ENCODE measurements at regions not wholly inside any gene's neighbourhood (a gene's known extent, or its start where the extent isn't known, plus 50 kb on each side); places are given as distances from the start of the nearest gene placed in this dataset.

- TF ChIP-seq ZNF655 (CRISPR knock-in tag; IDR thresholded peaks at IDR 0.05) (no peak), PYGO2 (tag; IDR thresholded peaks at IDR 0.05) (no peak), CTCFL (IDR thresholded peaks at IDR 0.05; ENCODE audit: borderline replicate concordance, insufficient read depth, low read depth, low read length, poor library complexity, severe bottlenecking) (no peak), ZNF561 (CRISPR knock-in tag; conservative IDR thresholded peaks at IDR 0.05) (no peak), YY1 (IDR thresholded peaks at IDR 0.05; ENCODE audit: borderline replicate concordance in 1 of 3, control insufficient read depth in 1 of 3, extremely low read depth in 1 of 3, insufficient read depth in 3 of 3, insufficient read length in 1 of 3, insufficient replicate concordance in 2 of 3, low read depth in 1 of 3, low read length in 2 of 3) (no peak), PHF20 (IDR thresholded peaks at IDR 0.05; ENCODE audit: partially characterized antibody) (no peak), GTF2E2 (tag; IDR thresholded peaks at IDR 0.05) (no peak), FOXJ2 (tag; IDR thresholded peaks at IDR 0.05) (no peak), TAF7 (tag; IDR thresholded peaks at IDR 0.05) (no peak), GTF2A2 (tag; IDR thresholded peaks at IDR 0.05) (no peak), L3MBTL2 (IDR thresholded peaks at IDR 0.05) (peak; percentile 24; the same call in 1 of the 2 replicates), PRMT5 (CRISPR knock-in tag; IDR thresholded peaks at IDR 0.05) (no peak), KHSRP (IDR thresholded peaks at IDR 0.05) (no peak), SIX5 (IDR thresholded peaks at IDR 0.05; ENCODE audit: borderline replicate concordance in 1 of 2, insufficient read depth in 1 of 2, low read depth in 1 of 2, low read length in 2 of 2) (no peak), NCOA6 (IDR thresholded peaks at IDR 0.05) (no peak), ZNF780A (CRISPR knock-in tag; IDR thresholded peaks at IDR 0.05) (no peak), ZNF12 (CRISPR knock-in tag; IDR thresholded peaks at IDR 0.05) (no peak), ELF1 (tag; IDR thresholded peaks at IDR 0.05) (no peak), BMI1 (IDR thresholded peaks at IDR 0.05; ENCODE audit: low read length) (no peak), HDAC2 (IDR thresholded peaks at IDR 0.05) (0 out of 2 replicates have a peak, but pooled peaks have one; percentile 35), MCM3 (IDR thresholded peaks at IDR 0.05) (no peak), PRPF4 (IDR thresholded peaks at IDR 0.05; ENCODE audit: insufficient read depth, low read depth, low read length, poor library complexity, severe bottlenecking) (no peak)
- TF ChIP-seq, protein P1, sequence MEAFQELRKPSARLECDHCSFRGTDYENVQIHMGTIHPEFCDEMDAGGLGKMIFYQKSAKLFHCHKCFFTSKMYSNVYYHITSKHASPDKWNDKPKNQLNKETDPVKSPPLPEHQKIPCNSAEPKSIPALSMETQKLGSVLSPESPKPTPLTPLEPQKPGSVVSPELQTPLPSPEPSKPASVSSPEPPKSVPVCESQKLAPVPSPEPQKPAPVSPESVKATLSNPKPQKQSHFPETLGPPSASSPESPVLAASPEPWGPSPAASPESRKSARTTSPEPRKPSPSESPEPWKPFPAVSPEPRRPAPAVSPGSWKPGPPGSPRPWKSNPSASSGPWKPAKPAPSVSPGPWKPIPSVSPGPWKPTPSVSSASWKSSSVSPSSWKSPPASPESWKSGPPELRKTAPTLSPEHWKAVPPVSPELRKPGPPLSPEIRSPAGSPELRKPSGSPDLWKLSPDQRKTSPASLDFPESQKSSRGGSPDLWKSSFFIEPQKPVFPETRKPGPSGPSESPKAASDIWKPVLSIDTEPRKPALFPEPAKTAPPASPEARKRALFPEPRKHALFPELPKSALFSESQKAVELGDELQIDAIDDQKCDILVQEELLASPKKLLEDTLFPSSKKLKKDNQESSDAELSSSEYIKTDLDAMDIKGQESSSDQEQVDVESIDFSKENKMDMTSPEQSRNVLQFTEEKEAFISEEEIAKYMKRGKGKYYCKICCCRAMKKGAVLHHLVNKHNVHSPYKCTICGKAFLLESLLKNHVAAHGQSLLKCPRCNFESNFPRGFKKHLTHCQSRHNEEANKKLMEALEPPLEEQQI (IDR thresholded peaks at IDR 0.05), result no peak
- TF ChIP-seq, protein P2, sequence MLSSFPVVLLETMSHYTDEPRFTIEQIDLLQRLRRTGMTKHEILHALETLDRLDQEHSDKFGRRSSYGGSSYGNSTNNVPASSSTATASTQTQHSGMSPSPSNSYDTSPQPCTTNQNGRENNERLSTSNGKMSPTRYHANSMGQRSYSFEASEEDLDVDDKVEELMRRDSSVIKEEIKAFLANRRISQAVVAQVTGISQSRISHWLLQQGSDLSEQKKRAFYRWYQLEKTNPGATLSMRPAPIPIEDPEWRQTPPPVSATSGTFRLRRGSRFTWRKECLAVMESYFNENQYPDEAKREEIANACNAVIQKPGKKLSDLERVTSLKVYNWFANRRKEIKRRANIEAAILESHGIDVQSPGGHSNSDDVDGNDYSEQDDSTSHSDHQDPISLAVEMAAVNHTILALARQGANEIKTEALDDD (IDR thresholded peaks at IDR 0.05), result peak; percentile 89
Observed at GRCh38 chr13:108572782-108573211, 56.6 kb upstream of the MYO16 start (continued).

Measured in K562 (cell line).